HG03066 (cell line): ENCODE measurements at regions not wholly inside any gene's neighbourhood (a gene's known extent, or its start where the extent isn't known, plus 50 kb on each side); places are given as distances from the start of the nearest gene placed in this dataset.
"Not testable (repeated sequence)": the region's sequence is repeated elsewhere in the genome, so short reads cannot be mapped to it uniquely, and the experiment has no call there.

Experiments used
- ATAC-seq: cut with Tn5 transposase; IDR thresholded peaks from one replicate; pipeline ENCODE4 v1.9.1; 2021; ENCODE audit warnings: low read depth; ENCODE audit not compliant: unreplicated experiment

DNA sequence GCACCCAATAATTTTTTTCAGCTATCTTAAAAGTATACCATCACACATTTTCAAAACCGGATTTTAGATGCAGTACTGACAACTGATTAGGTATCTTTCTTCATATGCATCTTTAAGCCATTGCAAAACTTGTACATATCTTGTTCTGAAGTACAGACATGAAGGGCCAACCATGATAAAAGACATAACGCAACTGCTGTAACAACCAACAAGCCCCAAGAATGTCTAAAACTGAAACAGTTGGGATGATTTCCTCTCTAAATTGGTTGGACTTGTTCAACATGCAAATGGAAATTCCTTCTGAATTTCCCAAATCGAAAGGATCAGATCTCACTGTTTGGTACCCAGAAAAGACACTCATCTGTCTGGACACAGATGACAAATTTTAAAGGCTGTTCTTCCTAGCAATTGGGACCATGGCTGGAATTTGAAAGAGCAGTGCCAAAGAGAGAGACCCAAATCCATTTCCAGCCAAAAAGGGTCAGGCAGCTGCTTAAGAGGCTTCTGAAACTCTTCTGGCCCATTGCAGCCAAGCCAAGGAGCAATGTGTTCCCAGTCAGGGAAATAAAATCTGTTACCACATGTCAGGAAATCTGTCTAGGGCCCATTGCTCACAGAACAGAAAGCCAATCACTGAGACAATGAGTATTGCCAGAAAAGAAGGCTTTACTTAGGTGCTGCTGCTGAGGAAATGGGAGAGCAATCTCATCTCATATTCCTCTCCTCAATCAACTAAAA, 1122.4 kb upstream of the USP15 start:
- no peak for ATAC-seq

DNA sequence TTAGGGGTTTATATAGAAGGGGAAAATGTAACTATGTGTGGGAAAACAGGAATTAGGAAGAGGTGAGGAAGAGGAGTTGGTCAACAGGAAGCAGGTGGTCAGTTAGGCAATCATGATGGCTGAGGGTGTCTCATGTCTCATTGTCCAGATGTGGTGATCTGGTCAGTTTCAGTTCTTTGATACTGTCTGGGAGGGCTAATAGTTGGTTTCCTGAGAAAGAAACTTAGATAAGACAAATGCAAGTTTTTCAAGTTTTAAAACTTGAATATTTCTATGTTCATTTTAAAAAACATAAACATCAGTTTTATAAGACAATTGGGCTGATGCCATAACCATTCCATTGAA, 1121.8 kb upstream of the USP15 start:
- ATAC-seq: no peak

DNA sequence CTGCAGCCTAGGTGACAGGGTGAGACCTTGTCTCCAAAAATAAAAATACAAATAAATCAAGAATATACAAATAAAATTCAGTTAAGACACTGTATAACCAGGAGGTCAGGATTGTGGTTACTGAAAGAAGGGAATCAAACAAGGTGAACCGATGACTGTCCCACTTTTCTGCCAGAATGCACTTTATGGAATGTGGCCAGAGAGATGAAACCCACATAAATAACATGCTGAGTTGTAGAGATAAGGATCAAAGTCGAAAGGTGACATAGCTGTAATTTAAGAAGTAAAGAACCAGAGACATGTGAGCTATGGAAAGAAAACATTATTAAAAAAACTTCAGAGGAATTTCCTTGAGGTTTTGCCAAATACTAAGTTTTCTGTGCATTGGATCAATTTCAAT, 1098.2 kb upstream of the USP15 start:
- ATAC-seq: no peak

DNA sequence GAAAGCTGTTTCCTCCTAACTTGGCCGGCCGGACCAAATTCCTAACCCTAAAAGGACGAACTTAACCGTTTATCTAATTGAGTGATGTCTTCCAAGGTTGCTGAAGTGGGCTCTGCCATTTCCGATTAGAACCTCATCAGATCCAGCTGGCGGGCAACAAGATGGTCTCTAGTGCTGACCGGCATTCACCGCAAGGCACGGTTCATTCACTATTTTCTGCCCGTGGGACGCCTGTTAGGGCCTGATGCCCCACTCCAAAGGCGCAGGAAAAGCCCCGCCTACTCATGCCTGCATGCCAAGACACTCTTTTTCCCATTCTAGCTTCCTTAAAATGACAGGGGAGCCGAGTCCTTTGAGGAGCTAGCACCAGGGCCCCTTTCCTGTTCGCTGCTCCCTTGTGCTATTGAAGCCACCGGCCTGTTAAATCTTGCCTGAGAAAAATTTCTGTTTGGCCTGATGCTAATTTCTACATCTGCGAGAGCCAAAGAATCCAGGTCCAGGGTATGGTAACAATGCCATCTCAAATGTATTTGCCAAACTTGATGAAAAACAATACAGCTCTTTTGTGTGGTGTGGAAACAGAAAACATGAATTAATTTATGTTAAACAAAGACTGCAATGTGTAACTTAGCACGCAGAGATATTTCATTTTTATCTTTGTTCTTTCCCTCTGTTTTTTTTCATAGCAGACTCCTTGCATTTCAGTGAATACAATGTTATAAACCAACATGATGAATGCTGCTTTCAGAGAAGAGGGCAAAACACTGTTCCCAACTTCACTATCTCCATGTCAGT, 1071.2 kb upstream of the USP15 start:
- no peak for ATAC-seq

DNA sequence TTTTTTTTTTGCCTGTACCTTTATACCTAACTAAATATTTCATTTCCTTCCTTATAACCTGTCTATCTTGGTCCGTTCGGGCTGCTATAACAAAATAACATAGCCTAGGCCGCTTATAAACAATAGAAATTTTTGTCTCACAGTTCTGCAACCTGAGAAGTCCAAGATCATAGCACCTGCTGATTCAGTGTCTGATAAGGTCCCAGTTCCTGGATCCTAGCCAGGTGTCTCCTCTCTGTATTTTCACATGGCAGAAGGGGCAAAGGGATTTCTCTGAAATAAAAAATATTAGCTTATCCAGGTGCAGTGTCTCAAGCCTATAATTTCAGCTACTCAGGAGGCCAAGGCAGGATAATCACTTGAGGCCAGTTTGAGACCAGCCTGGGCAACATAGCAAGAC, 1046.6 kb upstream of the USP15 start:
- no peak for ATAC-seq

DNA sequence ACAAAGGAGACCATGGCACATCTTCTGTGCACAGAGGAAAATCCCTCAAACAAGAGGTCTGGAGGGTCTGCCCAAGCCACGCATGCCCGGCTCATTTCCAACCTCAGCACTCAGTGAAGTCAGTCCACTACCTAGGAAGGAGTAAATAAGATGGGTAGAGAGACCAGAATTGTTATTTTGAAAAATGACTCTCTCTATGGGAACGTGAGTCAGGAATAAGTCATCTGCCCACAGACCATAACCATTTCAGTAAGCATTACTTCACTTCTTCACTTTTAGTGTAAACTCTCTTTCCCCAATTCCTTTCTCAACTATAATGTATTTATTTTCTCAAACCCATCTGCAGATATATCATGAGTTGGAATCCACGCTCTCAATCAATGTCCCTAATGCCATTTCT, 1039.9 kb upstream of the USP15 start:
- ATAC-seq: no peak

DNA sequence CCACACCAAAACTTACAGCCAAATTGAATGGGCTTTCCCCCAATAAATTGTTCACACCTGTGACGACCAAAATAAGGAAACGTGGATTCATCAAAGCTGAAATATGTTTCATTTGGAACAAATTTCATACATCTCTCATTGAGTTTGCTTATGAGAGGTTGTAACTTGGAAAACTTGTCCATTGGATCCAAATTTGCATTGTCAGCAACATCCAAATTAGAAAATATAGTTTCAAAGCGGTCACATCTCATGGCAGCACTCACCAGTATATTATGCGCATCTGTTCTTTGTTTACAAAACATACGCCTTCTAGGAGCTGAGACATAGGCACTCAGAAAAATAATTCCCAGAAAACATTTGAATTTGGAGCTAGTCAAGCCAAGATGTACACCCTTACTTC, 1028.2 kb upstream of the USP15 start:
- no peak for ATAC-seq

DNA sequence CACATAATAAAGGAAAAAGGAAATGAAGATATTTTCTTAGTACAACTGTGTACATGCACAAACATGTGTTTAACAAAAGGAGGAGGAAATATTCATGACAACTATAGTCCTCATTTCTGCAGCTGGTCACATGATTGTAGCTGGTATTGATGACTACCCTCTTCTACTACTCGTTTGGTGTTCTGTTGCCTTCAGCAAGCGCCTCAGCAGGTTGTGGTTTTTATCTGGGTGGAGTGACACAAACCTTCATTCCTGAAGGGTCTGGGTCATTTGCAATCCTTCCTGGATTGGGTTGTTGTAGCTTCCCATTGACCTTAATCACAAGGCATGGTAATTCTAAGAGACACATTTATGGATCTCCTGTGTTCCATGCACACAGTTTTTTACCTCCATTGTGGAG, 1009.9 kb upstream of the USP15 start:
- no peak for ATAC-seq

DNA sequence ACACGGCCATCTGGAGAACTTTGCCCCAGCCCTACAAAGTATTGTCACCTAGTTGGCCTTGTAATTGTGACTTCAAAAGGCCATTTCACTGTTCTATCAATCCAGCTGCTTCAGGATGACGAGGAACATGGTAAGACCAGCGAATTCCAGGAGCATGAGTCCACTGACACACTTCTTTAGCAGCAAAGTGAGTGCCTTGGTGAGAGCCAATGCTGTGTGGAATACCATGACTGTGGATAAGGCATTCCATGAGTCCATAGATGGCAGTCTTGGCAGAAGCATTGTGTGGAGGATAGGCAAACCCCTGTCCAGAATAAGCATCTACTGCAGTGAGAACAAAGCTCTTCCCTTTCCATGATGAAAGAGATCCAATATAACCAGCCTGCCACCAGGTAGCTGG, 1009.1 kb upstream of the USP15 start:
- no peak for ATAC-seq

DNA sequence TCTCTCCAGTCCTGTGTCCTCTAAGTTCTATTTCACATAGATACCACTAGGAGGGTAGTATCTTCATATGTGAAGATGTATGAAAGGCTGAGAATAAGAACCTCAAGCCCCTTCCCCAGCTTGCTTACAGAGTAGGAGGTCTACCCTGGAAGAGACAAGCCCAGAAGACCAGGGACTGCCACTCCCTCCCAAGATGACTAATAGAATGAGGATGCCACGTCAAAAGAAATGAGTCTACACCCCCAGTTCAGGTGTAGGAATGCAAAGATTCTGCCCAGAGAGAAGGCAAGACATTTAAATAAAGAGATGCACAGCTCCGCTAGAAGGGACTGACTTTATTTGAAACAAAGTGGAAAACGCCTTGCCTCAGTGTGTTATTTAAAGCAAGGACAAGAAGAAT, 1006.0 kb upstream of the USP15 start:
- ATAC-seq: no peak

DNA sequence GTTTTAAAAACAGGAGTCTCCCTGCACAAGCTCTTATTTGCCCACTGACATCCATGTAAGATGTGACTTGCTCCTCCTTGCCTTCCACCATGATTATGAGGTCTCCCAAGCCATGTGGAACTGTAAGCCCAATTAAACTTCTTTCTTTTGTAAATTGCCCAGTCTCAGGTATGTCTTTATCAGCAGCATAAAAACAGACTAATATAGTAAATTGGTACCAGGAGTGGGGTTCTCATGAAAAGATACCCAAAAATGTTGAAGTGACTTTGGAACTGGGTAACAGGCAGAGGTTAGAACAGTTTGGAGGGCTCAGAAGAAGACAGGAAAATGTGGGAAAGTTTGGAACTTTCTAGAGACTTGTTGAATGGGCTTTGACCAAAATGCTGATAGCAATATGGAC, 995.9 kb upstream of the USP15 start:
- not testable (repeated sequence) for ATAC-seq

DNA sequence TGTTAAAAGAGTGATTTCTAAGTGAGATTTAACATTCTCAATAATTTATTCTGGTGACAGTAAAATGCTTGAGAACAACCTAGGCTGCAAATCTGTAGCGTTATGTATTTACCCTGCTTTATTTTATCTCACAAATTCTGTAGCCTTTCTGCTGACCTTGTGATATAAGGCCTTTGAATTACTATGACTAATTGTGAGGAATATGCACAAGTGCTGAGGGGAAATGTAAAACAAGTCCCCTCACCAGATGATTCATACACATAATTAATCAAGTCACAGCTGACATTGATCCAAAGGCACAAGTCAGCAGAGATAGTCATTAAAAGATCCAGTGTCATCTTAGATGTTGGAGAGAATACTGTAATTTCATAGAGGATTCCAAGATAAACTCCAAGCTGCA, 992.7 kb upstream of the USP15 start:
- no peak for ATAC-seq

DNA sequence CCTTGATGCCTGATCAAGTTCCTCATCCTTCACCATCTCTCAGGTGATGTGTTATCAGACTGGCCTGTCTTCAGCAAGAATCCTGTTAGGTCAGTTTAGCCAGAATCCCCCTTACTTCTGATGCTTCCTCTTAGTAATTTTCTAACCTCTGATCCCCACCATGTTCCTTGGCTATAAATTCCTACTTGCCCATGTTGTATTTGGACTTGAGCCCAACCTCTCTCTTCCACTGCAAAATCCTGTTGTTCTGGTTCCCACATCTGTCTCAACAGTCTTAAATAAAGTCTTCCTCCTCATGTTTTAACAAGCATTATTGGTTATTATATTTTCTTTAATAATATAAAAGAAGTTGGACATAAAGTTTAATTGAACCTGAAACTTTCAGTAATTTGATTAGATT, 987.8 kb upstream of the USP15 start:
- no peak for ATAC-seq

DNA sequence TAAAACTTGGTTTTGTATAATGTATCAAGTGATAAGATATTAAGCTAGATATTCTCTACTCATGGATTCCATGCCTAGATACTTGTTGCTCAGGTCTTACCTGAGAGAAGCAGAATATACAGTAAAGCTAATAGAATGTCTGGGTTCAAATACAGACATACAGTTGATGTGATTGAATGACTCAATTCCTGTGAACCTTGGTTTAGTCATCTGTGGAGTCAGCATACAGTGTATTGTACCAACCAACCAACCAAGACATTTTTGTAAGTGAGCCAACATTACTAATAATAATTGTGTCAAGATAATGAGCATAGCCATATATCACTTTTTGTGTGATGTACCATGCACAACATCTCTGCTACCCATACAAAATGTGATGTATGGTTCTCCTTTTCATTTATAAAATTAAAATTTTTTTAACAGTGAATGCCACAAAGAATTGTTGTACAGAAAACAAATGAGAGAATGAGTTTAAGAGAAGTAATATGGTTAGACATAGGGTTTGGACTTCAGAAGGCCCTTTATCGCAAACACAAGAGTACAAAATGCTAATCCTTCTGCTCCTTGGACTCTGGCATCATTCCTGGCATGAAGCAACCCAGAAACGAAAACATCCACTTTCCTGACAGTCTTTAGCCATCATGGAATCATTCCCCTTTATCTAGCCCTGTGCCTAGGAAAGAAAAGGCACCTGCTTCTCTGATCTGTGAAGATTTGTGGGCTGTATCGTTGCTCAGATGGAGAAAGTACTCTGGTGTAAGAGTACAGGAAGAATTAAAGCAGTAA, 977.2 kb upstream of the USP15 start:
- no peak for ATAC-seq

DNA sequence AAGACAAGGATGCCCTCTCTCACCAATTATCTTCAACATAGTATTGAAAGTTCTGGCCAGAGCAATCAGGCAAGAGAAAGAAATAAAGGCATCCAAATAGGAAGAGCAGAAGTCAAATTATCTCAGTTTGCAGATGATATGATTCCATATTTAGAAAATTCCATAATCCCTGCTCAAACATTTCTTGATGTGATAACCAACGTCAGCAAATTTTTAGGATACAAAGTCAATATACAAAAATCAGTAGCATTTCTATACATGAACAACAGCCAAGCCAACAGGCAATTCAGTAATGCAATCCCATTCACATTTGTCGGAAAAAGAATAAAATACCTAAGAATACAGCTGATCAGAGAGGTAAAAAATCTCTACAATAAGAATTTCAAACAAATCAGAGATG, 969.7 kb upstream of the USP15 start:
- ATAC-seq: no peak

DNA sequence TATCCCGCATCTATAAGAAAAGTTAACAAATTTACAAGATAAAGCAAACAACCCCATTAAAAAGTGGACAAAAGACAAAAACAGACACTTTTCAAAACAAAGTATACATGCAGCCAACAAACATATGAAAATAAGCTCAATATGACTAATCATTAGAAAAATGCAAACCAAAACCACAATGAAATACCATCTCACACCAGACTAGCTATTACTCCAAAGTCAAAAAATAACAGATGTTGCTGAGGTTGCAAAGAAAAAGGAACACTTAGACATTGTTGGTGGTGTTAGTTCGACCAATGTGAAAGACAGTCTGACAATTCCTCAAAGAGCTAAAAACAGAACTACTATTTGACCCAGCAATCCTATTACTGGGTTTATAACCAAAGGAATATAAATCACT, 968.6 kb upstream of the USP15 start:
- ATAC-seq: no peak

DNA sequence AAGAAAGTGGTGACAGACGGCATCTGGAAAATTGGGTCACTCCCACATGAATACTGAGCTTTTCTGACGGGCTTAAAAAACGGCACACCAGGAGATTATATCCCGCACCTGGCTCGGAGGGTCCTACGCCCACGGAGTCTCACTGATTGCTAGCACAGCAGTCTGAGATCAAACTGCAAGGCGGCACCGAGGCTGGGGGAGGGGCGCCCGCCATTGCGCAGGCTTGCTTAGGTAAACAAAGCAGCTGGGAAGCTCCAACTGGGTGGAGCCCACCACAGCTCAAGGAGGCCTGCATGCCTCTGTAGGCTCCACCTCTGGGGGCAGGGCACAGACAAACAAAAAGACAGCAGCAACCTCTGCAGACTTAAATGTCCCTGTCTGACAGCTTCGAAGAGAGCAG, 966.2 kb upstream of the USP15 start:
- ATAC-seq: not testable (repeated sequence)

DNA sequence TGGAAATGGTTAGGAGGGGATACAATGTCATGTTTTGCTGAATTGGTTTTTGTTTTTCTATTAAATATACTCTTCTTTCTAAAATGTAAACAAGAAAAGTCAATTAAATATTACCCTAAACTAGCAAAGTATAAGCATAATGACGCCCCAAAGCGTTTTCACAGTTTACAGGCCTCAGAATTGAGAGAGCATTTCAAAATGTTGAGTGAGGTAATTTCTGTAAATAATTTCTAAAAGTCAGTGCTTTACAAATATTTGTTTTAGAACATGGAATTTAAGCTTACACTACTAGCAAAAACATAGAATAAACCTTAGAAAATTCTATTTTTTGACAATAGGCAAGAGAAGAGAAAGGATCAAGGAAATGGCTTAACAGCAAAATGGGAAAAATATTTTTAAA, 958.4 kb upstream of the USP15 start:
- no peak for ATAC-seq

DNA sequence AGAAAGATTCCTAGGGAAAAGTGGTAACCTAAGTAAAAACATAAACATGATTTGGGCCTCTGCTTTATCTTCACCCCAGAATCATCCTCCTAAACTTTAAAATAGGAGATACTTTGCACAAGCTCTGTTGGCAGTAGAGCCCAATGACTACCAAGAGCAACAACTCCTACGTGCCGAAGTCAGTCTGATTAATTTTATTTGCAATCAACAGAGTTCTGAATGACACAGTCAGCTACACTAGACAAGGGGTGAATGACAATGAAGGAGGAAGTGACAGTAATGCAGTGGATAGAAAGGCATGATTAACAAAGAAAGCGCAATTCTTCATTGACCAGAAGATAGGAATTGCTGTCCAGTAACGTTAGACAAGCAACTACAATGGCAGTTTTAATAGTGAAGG, 957.9 kb upstream of the USP15 start:
- ATAC-seq: no peak

DNA sequence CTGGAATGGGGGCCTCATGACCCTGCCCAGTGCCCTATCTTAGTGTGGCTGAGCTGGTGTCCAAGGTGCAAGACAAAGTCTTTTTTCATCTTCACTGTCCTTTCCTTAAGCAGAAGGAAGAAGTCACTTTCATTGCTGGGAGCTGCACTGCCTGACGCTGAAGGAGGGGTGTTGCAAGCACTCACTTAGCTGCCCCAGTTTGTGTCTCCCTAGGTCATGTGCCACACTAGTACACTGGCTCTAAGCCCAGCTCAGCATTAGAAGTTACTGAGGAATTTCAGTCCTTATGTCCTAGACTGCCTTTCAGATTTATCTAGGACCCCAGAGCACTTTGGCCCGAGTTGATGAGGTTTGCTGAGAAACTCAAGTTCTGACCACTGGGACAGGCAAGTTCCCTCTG, 952.0 kb upstream of the USP15 start:
- ATAC-seq: no peak

DNA sequence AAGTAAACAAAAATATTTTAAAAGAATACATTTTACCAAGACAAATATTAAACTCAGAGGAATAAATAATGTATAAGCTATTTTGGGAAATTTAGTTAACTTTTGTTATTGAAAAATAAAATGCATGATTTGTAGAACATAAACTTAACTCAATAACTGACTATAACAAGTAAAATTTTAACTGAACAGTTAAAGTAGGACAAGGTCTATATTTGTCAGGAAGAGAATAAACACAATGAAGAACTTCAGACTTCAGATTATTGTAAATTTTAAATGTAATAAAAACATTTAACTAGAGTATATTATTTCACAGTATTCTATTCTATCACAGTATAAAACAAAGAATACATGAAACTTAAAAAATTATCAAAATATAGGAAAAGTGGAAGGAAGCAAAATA, 948.8 kb upstream of the USP15 start:
- ATAC-seq: no peak

DNA sequence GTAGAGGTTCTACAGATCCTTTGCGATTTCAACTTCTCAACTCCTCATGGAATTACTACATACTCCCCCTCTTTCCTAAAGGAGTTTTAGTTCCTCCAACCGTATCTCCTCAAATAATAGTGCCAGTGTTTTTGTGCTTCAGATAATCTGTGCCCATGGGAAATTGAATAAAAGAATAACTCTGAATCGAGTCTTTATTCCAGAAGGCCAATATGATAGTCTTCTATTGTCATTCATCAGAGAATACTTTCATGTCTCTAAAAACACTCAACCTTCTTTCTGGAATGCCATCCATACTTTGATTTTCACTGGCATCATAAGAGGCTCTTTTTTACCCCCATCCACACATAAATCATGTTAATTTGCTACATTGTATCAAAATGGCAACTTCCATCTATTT, 911.3 kb upstream of the USP15 start:
- ATAC-seq: no peak
